ENCODE measurements at regions not wholly inside any gene's neighbourhood (a gene's known extent, or its start where the extent isn't known, plus 50 kb on each side); places are given as distances from the start of the nearest gene placed in this dataset.

DNA sequence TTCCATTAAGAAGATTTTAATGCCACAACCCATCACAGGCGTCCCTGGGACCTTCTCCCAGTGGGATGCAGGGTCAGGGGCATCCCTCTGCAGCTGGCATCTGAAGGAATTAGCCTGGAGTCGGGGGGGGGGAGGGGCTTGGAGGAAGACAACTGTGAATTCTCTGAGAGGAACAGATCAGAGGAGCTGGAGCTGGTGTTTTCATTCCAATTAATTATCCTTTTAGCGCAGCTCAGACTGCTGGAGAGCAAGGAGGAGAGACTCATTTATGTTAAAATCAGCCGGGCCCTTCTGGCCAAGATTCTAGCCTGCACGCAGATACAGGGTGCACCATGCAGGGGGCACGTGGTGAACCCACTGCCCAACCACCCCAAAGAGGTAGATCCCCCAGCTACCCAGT lies 116.2 kb downstream of the CHST1 start:
- TF ChIP-seq POLR2A (IDR thresholded peaks at IDR 0.05; ENCODE audit: low read depth, low read length) = no peak
- no peak for TF ChIP-seq CTCF (conservative IDR thresholded peaks at IDR 0.05; ENCODE audit: low read depth, low read length)
- TF ChIP-seq RFX5 (IDR thresholded peaks at IDR 0.05; ENCODE audit: low read depth, low read length) = no peak
- TF ChIP-seq MAFK (IDR thresholded peaks at IDR 0.05; ENCODE audit: low read depth, low read length) = no peak
- TF ChIP-seq MXI1 (IDR thresholded peaks at IDR 0.05; ENCODE audit: borderline replicate concordance, low read depth, low read length) = no peak
- no peak for TF ChIP-seq NFE2L2 (IDR thresholded peaks at IDR 0.05; ENCODE audit: low read depth, low read length)

Data from IMR-90 (cell line).